Mucosa of rectum (tissue), 2 donors: ENCODE measurements at regions not wholly inside any gene's neighbourhood (a gene's known extent, or its start where the extent isn't known, plus 50 kb on each side); places are given as distances from the start of the nearest gene placed in this dataset.

Source experiments
- H3K27ac ChIP-seq, 2 donors: one replicate each; pipeline ENCODE4 v1.7.0; 2013; ENCODE audit warnings: inconsistent platforms in 2 of 2, low read depth in 2 of 2, low read length in 2 of 2
- H3K27me3 ChIP-seq, 2 donors: one replicate each; pipeline ENCODE4 v1.7.0; 2013; ENCODE audit warnings: low read length in 2 of 2; ENCODE audit not compliant: control insufficient read depth in 2 of 2, insufficient read depth in 2 of 2
- H3K36me3 ChIP-seq, 2 donors: one replicate each; pipeline ENCODE4 v1.7.0; 2013; ENCODE audit warnings: low read length in 2 of 2; ENCODE audit not compliant: control insufficient read depth in 2 of 2, insufficient read depth in 2 of 2
- H3K4me1 ChIP-seq, 2 donors: one replicate each; pipeline ENCODE4 v1.7.0; 2013; ENCODE audit warnings: low read length in 2 of 2, mild to moderate bottlenecking in 1 of 2; ENCODE audit not compliant: control insufficient read depth in 2 of 2, insufficient read depth in 2 of 2
- H3K4me3 ChIP-seq, 2 donors: one replicate each; pipeline ENCODE4 v1.7.0; 2013; ENCODE audit warnings: low read length in 2 of 2
- H3K9ac ChIP-seq, 2 donors: one replicate each; pipeline ENCODE4 v1.7.0; 2013; ENCODE audit warnings: low read length in 2 of 2, low read depth in 1 of 2, mild to moderate bottlenecking in 1 of 2
- H3K9me3 ChIP-seq, 2 donors: one replicate each; pipeline ENCODE4 v1.7.0; 2013; ENCODE audit warnings: low read length in 2 of 2; ENCODE audit not compliant: control insufficient read depth in 2 of 2
- donor health status: healthy.
- donor health status: Normal muscosa, but diverticular disease.

DNA sequence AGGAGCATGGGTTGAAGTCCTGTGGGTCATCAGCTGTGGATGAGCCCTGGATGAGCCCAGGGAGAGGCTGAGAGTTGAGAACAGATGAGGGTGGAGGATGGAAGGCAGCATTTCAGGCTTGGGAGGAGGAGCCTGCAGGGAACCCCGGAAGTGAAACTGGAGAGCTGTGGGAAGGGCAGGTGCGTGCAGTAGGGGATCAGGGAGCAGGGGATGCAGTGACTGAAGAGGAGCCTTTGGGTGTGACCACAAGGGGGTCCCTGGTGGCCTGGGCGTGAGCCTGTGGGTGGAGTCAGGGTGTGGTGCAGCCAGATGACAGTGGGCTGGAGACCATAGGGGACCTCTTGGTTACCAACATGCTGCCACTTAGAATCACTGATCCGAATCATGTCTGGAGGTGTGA is 115.5 kb downstream of the PAPOLA start:
- H3K4me3 ChIP-seq: no peak overlapping the region
- H3K9ac ChIP-seq: no peak overlapping the region
- no peaks in the 10 kb centered on the region for H3K9me3 ChIP-seq
- H3K27me3 ChIP-seq: peaks cover 0 to 3% of the 10 kb centered on the region in 2 donors
- H3K27ac ChIP-seq: no peak overlapping the region
- H3K36me3 ChIP-seq: no peaks in the 10 kb centered on the region
- no peaks in the 10 kb centered on the region for H3K4me1 ChIP-seq

DNA sequence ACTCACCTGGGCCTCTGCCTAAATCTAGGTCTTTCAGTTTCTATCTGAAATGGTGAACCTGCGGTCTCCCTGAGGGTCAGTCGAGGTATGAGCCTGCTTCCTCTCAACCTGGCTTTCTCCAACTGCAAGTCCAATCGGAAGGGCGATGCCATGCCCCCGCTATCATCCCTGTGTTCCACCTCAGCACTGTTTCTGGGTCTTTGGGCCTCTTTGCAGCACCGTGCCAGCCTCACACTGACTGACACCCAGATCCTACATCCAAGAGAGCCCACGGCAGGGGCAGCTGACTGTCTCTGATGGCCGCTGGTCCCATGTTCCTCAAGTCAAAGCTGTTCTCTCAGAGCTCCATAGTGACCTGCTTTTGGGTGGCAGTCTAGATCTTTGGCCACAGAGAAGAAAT is 120.7 kb downstream of the PAPOLA start:
- Histone ChIP-seq H3K36me3 (no peaks in the 10 kb centered on the region), H3K9me3 (no peaks in the 10 kb centered on the region), H3K4me3 (no peak overlapping the region), H3K4me1 (no peaks in the 10 kb centered on the region), H3K27ac (no peak overlapping the region), H3K27me3 (peaks cover 0 to 3% of the 10 kb centered on the region in 2 donors), H3K9ac (no peak overlapping the region)

DNA sequence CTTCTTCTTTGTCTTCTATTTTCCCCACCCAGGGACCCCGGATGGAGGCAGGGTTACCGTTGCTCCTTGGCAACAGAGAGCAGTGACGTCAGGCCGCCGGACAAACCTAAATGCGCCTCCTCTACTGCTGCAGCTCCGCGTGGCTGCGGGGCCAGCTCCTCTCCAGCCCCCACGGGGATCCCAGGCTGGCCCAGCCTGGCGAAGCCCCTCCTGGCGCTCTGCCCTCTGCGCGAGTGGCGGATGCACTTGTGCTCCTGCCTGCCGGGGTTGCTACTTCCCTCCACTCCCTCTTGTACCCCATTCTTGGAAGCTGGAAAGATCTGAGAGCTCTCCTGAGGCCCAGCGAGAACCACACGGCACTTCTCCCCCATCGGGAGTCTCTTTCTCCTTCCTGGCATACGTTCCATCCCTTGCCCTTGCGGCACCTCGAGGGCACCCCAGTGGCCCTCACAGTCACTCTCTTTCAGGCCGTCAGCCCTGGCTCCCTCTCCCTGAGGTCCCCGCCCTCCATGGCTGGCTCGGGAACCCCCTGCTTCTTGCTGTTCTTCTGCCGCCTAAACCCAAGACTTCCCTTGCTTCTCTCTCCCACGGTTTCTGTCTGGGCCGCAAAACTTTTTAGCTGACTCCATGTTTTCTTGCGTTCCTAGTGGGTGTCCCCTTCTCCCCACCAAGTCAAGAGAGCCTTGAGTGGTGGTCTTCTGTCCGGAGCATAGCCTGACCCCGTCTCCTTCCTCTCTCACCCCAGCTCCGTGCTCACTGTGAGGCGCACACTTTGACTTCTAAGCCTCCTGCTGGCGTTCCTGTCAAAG is 121.7 kb downstream of the PAPOLA start:
- Histone ChIP-seq H3K27ac (no peak overlapping the region), H3K4me3 (no peak overlapping the region), H3K9ac (no peak overlapping the region), H3K27me3 (peaks cover 0 to 3% of the 10 kb centered on the region in 2 donors), H3K9me3 (no peaks in the 10 kb centered on the region), H3K36me3 (no peaks in the 10 kb centered on the region), H3K4me1 (no peaks in the 10 kb centered on the region)

DNA sequence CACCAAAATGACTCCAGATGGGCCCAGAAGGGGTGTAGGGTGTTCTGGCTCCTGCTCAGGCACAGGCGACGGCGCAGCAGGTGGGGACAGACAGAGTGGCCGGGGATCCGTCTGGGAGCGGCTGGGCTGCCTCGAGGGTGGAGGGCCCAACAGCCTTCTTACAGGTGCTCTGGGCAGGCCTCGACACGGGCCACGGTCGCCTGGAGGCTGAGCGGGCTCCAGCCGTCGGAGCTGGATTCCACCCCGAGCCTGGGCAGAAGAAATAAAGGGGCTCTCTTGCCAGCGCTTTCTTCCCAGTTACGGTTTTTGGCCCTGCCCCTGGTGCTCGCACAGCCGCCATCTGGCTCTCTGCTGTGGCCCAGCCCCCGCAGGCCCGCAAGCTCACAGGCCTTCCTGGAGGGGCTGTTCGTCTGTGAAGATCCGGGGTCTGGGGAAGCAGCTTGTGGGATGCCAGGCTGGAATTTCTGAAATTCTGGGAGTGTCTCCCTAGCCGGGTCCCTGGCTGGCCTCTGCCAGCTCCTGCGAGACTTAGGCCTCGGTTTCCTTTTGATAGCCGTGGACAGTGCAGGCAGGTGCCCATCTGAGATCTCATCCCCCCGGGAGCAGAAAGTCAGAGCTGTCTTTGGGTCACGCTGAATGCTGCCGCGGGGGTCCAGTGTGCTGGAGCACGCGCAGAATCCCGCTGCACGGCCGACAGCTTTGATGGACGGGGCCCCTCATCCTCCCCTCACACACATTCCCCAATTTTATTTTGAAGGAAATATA is 122.7 kb downstream of the PAPOLA start:
- no peaks in the 10 kb centered on the region for H3K36me3 ChIP-seq
- no peaks in the 10 kb centered on the region for H3K9me3 ChIP-seq
- H3K27me3 ChIP-seq: peaks cover 0 to 3% of the 10 kb centered on the region in 2 donors
- H3K9ac ChIP-seq: no peak overlapping the region
- no peak overlapping the region for H3K27ac ChIP-seq
- H3K4me3 ChIP-seq: no peak overlapping the region
- no peaks in the 10 kb centered on the region for H3K4me1 ChIP-seq

DNA sequence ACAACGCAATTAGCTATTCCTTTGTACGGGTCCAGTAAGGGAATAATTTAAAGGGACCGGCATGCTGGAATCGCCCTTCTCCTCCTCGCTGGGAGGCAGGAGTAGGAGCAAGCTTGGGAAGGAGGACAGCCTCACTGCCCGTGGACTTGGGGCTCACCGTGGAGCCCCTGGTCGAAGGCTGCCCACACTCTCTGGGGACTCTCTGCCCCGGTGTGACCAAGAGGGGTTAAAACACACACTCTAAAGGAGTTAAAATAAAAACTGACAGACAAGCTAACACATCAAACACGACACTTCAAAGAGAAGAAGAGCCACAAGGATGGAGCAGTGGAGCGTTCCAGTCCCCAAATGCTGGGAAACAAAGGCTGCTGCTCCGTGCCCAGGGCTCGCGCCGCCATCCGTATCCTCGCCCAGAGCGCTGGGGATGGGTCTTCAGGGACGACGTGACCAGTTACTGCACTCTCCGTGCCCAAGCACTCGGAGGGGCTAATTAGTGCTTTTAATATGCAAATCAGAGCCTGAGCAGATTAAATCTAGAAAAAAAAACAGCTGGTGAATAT is 123.3 kb downstream of the PAPOLA start:
- H3K9me3 ChIP-seq: no peaks in the 10 kb centered on the region
- peaks cover 0 to 3% of the 10 kb centered on the region in 2 donors for H3K27me3 ChIP-seq
- H3K4me3 ChIP-seq: no peak overlapping the region
- no peaks in the 10 kb centered on the region for H3K36me3 ChIP-seq
- no peak overlapping the region for H3K27ac ChIP-seq
- H3K4me1 ChIP-seq: no peaks in the 10 kb centered on the region
- no peak overlapping the region for H3K9ac ChIP-seq

DNA sequence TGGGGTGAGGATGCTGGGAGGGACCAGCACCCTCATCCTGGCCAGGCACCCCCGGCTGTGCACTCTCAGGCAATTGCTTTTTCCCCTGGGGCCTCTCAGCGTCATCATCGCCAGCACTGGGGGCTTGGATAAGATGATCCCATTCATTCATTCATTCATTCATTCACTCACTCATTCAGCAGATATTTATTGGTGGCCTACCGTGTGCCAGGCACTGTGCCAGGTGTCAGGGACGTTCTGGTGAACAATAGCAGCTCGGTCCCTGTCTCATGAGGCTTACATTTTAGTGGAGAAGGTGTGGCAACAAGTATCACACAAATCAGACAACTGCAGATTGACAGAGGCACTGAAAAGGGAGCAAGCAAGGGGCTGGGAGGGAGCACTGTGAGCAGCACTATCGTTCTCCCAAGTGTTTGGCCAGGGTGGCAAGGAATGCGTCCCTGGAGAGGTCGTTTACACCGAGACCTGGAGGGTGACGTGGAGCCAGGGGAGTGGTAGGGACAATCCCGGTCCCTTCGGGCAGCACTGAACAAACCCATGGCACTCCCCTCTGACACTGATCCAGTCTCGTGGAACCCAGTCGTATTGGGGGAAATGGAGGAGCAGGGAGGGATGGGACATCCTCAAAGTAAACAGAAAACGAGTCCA is 124.1 kb downstream of the PAPOLA start:
- Histone ChIP-seq H3K27me3 (peaks cover 0 to 3% of the 10 kb centered on the region in 2 donors), H3K9me3 (no peaks in the 10 kb centered on the region), H3K27ac (no peak overlapping the region), H3K4me1 (no peaks in the 10 kb centered on the region), H3K4me3 (no peak overlapping the region), H3K36me3 (no peaks in the 10 kb centered on the region), H3K9ac (no peak overlapping the region)

DNA sequence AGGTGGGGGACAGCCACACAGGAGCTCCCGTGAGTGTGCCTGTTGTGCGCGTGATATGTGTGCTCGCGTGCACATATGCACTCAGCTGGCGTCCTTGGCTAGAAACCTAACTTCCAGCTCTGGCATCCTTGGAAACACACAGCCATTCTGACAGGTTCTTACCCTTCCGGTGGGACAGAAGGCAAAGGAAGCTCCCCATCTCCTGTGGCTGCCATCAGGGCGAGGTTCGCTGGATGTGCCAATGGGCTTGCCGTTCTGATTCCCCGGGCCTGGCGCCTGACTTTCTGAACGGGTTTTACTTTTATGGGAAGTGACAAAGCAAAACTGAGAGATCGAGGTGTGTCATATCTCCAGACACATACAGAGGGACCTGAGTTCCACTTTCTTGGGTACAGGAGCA is 124.7 kb downstream of the PAPOLA start:
- H3K4me1 ChIP-seq: no peaks in the 10 kb centered on the region
- H3K9ac ChIP-seq: no peak overlapping the region
- H3K9me3 ChIP-seq: no peaks in the 10 kb centered on the region
- H3K27ac ChIP-seq: no peak overlapping the region
- no peaks in the 10 kb centered on the region for H3K27me3 ChIP-seq
- H3K4me3 ChIP-seq: no peak overlapping the region
- no peaks in the 10 kb centered on the region for H3K36me3 ChIP-seq

DNA sequence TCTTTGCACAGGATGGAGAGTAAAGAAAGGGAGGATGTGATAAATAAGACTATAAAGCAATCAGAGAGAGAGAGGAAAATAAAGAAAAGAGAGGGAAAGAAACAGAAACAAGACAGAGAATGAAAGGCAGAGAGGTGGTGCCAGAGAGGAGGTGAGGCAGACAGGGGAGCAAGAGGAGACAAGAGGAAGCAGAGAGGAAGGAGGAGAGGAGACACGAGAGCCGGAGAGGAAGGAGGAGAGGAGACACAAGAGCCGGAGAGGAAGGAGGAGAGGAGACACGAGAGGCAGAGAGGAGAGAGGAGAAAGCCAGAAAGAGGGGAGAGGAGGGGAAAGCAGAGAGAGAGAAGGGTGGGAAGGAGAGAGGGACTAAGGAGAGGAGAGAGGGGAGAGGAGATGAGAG is 125.2 kb downstream of the PAPOLA start:
- no peak overlapping the region for H3K27ac ChIP-seq
- no peak overlapping the region for H3K9ac ChIP-seq
- H3K27me3 ChIP-seq: no peaks in the 10 kb centered on the region
- H3K36me3 ChIP-seq: no peaks in the 10 kb centered on the region
- H3K4me3 ChIP-seq: no peak overlapping the region
- H3K4me1 ChIP-seq: no peaks in the 10 kb centered on the region
- H3K9me3 ChIP-seq: no peaks in the 10 kb centered on the region

DNA sequence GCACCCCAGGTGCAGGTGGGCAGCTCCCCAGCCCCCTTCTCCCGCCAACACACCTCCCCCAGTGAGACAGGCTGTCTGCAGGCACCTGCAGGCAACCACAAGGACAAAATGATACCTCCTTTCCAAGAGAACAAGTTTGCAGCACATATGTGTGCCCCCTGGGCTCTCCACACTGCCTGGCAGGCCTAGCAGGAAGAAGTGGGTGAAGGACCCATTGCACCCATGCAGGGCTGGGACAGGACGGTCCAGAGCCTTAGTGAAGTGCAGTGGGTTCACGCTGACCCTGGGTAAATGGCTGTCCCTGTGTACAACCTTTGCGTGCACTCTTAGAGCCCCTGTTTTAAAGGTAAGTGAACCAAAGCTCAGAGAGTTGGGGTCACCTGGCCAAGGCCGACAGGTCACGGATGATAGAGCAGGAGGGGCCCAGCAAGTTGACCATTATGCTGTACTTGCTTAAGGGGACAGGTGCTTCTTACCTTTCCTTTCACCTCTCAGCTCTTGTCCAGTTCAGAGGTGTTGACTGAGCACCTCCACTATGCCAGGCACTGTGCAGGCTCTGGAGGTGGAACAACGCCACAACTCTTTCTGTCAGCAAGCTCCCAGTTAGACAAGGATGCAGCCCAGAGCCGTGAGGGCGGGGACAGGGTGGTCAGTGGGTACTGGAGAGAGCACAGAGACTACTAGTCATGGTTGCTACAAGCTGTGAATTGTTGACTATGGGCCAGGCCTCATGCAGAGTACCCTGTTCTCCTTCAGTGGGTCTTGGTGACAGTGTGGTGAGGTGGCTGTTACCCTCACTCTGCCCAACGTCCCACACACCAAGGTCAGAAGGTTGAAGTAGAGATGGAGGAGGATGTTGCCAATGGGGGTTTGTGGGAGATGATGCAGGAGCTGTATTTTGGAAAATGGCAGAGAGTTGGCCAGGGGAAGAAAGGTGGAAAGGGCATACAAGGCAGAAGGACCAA is 125.9 kb downstream of the PAPOLA start:
- Histone ChIP-seq H3K27ac (no peak overlapping the region), H3K27me3 (no peaks in the 10 kb centered on the region), H3K9ac (no peak overlapping the region), H3K9me3 (no peaks in the 10 kb centered on the region), H3K36me3 (no peaks in the 10 kb centered on the region), H3K4me1 (no peaks in the 10 kb centered on the region), H3K4me3 (no peak overlapping the region)
